DLD1 (cell line): ENCODE measurements at regions not wholly inside any gene's neighbourhood (a gene's known extent, or its start where the extent isn't known, plus 50 kb on each side); places are given as distances from the start of the nearest gene placed in this dataset.
"Not testable (repeated sequence)": the region's sequence is repeated elsewhere in the genome, so short reads cannot be mapped to it uniquely, and the experiment has no call there.

Source experiments
- in situ Hi-C: cut with HindIII; loops from 2 replicates; pipeline ENCODE4 v1.10.0; 2017; ENCODE audit warnings: low sequenced_read_pairs

GRCh38 chr7:130789436-130789835 is 55.4 kb upstream of the KLF14 start:
- in situ Hi-C loops: no loop called here

GRCh38 chr7:130791746-130792145 is 57.7 kb upstream of the KLF14 start:
- in situ Hi-C loops: no loop called here

GRCh38 chr7:130793855-130794618 is 60.0 kb upstream of the KLF14 start:
- in situ Hi-C loops: no loop called here

GRCh38 chr7:130794619-130794922 is 60.6 kb upstream of the KLF14 start:
- in situ Hi-C loops: no loop called here

- in situ Hi-C loops: not testable (repeated sequence)
Measured at GRCh38 chr7:130796425-130796824, 62.4 kb upstream of the KLF14 start.

GRCh38 chr7:130803127-130803526 is 69.1 kb upstream of the KLF14 start:
- in situ Hi-C loops: no loop called here

- in situ Hi-C loops: no loop called here
Measured at GRCh38 chr7:130804220-130804619, 70.2 kb upstream of the KLF14 start.

- in situ Hi-C loops: not testable (repeated sequence)
Measured at GRCh38 chr7:130812819-130813218, 78.8 kb upstream of the KLF14 start.

- in situ Hi-C loops: no loop called here
Measured at GRCh38 chr7:130814778-130815335, 80.8 kb upstream of the KLF14 start.

GRCh38 chr7:130818056-130818455 is 84.0 kb upstream of the KLF14 start:
- in situ Hi-C loops: no loop called here

- in situ Hi-C loops: no loop called here
Measured at GRCh38 chr7:130821864-130822263, 87.9 kb upstream of the KLF14 start.

GRCh38 chr7:130822642-130823041 is 88.6 kb upstream of the KLF14 start:
- in situ Hi-C loops: no loop called here

- in situ Hi-C loops: no loop called here
Measured at GRCh38 chr7:130823060-130823459, 89.1 kb upstream of the KLF14 start.

- in situ Hi-C loops: no loop called here
Measured at GRCh38 chr7:130825819-130826218, 91.8 kb upstream of the KLF14 start.

- in situ Hi-C loops: no loop called here
Measured at GRCh38 chr7:130829415-130829814, 95.4 kb upstream of the KLF14 start.

GRCh38 chr7:130831322-130831721 is 97.3 kb upstream of the KLF14 start:
- in situ Hi-C loops: no loop called here

- in situ Hi-C loops: no loop called here
Measured at GRCh38 chr7:130831817-130832481, 97.9 kb upstream of the KLF14 start.

- in situ Hi-C loops: no loop called here
Measured at GRCh38 chr7:130838738-130839137, 104.7 kb upstream of the KLF14 start.

GRCh38 chr7:130840599-130840998 is 106.6 kb upstream of the KLF14 start:
- in situ Hi-C loops: no loop called here

- in situ Hi-C loops: no loop called here
Measured at GRCh38 chr7:130841416-130841815, 107.4 kb upstream of the KLF14 start.

- in situ Hi-C loops: no loop called here
Measured at GRCh38 chr7:130843703-130844102, 109.7 kb upstream of the KLF14 start.

- in situ Hi-C loops: no loop called here
Measured at GRCh38 chr7:130844811-130845580, 111.0 kb upstream of the KLF14 start.
